ENCODE measurements at regions not wholly inside any gene's neighbourhood (a gene's known extent, or its start where the extent isn't known, plus 50 kb on each side); places are given as distances from the start of the nearest gene placed in this dataset.
"Not testable (repeated sequence)": the region's sequence is repeated elsewhere in the genome, so short reads cannot be mapped to it uniquely, and the experiment has no call there.

DNA sequence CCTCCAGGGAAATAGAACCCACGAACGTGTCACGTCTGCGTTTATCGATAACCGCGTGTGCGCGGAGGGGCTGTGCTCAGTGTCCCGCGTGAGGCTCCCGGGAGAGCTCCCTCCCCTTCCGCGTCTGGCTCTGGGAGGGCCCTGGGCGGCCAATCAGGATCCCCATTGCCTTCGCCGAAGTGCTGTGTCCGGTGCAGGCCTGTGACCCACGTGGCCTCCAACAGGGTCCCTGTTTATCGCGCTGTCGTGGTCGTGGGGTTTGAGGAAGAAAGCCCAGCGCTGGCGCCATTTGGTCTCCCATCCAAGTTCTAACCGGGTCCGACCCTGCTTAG is 345.6 kb downstream of the ADGRD1 start:
- TF ChIP-seq, protein P1, sequence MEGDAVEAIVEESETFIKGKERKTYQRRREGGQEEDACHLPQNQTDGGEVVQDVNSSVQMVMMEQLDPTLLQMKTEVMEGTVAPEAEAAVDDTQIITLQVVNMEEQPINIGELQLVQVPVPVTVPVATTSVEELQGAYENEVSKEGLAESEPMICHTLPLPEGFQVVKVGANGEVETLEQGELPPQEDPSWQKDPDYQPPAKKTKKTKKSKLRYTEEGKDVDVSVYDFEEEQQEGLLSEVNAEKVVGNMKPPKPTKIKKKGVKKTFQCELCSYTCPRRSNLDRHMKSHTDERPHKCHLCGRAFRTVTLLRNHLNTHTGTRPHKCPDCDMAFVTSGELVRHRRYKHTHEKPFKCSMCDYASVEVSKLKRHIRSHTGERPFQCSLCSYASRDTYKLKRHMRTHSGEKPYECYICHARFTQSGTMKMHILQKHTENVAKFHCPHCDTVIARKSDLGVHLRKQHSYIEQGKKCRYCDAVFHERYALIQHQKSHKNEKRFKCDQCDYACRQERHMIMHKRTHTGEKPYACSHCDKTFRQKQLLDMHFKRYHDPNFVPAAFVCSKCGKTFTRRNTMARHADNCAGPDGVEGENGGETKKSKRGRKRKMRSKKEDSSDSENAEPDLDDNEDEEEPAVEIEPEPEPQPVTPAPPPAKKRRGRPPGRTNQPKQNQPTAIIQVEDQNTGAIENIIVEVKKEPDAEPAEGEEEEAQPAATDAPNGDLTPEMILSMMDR (IDR thresholded peaks at IDR 0.05; ENCODE audit: low read length) = not testable (repeated sequence)
- not testable (repeated sequence) for TF ChIP-seq EZH2 (IDR thresholded peaks at IDR 0.05; ENCODE audit: borderline replicate concordance, low read length)

Data from OCI-LY1 (cell line).